HG03060 (cell line): ENCODE measurements at regions not wholly inside any gene's neighbourhood (a gene's known extent, or its start where the extent isn't known, plus 50 kb on each side); places are given as distances from the start of the nearest gene placed in this dataset.

ENCODE experiments used
- ATAC-seq: cut with Tn5 transposase; IDR thresholded peaks from one replicate; pipeline ENCODE4 v1.9.1; 2021; ENCODE audit warnings: low read depth, moderate number of reproducible peaks; ENCODE audit not compliant: unreplicated experiment

DNA sequence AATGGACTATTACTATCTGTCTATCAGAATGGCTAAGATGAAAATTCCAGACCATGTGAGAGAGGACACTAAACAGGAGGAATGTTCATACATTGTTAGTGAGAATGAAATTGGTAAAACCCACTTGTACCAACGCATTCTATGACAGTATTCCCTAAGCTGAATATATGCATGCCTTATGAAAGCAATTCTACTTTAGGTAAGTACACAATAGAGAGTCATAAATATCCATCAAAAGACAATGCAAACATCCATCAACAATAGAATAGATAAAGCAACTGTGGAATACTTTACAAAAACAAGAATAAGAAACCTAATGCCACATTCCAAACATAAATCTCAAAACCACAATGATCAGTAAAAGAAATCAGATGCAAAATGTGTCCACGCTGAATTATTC lies 529.3 kb downstream of the ANKRD50 start:
- no peak for ATAC-seq

DNA sequence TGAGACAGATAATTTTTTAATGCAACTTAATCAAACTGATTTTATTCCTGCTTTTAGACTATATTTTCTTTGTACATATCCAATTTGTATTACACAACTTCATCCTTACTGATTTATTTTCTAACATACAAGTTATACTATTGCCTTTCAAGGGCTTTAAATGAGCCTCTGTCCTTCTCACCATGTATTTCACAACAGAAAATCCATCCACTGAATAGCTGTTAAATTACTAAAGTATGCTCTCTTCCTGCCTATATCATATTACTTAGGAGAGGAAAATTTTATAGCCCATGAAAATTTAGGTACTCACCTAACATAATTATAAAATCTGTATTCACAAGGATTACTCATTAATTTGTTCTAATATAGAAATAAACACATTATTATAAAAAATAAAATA lies 528.6 kb downstream of the ANKRD50 start:
- no peak for ATAC-seq

DNA sequence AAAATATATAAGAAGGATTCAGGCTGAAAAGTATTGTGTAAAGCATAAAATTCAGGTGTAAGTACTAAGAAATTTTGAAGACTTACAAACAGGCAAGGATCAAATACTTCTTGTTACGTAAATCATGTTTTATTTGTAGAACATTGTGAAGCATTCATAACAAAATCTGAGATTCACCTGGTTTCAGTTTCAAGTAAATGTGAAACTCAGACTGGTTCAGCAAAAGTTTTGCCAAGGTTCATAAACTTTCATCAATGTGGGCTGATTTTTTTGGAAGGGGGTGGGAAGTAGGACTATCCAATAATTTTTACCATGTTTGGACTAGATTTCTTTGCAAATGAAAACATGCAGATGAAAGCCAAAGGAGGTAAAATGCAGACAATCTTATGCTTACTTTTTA lies 527.7 kb downstream of the ANKRD50 start:
- ATAC-seq, result no peak

DNA sequence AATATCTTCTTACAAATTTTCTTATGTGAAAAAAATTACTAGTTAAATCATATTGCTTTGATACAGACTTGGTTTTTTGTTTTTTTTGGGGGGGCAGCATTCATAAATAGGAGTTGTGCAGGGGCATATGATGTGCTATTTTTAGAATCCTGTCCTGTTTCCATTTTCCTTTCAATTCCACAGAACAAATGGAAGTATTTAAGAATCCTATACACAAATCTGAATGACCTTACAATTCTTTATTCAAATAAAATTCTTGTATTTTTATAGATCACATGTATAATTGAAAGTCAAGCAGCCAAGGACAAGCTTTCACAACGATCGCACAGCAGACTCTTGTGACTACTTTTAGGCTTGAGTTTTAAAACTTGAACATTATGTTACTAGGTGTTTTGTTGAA lies 523.9 kb downstream of the ANKRD50 start:
- no peak for ATAC-seq

DNA sequence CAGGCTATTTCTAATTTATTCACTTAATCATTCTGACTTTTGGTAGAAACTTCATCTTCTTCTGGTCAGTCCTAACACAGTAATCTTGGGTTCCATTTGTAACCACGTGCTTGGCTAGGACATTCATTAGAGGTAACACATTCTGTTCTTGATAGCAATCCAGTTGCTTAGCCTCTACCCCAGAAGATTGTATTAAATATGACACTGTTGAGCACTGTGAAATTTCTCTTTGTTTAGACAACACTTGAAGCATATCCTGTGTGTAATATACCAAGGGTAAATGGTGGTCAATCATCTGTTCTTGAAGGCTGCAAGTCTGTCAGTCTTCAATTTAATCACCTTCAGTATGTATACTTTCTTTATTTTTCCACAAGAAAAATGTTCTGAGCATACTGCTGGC lies 523.0 kb downstream of the ANKRD50 start:
- ATAC-seq, result no peak

DNA sequence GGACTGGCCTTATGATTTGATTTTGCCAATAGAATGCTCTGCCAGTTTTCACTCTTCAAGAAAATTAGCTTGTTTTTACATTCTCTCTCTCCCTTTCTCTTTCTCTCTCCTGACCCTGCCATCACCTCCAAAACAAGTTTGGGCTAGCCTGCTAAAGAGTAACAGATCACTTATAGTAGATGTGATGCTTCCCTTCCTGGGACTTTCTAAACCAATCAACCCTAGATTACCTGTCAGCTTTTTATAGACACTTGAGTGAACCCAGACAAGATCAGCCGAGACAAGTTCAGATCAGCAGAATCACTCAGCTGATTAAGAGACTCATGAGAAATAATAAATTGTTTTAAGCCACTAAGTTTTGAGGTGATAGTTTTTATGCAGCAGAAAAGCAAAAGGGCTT lies 521.2 kb downstream of the ANKRD50 start:
- no peak for ATAC-seq

DNA sequence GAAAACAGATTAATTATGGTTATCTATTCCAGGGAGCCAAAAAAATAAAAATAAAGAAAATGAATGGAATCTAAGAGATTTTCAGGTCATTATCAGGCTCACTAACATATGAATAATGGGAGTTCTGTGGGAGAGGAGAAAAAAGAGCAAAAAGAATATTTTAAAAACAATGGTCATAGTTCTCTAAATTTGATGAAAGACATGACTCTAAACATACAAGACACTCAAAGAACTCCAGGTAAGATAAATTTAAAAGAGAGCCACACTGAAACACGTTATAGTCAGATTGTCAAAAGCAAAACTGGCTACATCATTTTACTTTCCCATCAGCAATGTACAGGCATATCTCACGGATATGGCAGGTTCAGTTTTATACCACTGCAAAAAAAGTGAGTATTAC lies 520.0 kb downstream of the ANKRD50 start:
- no peak for ATAC-seq

DNA sequence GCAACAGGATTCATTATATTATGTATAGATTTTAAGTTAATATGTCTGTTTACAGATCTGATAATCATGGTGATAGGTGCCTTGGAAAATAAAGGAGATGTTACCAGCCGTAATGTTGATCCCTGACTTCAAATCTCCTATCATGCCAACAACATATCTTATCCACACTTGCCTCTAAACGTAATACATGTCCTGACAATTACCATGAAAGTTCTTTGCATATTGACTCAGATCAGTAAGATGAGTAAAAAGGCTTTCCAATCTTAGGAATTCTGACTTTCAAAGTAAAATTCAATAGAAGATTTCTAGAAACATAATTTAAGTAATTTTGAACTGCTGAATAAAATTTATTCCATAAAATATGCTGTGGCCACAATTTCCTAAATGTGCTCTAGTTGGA lies 513.3 kb downstream of the ANKRD50 start:
- ATAC-seq, result no peak

DNA sequence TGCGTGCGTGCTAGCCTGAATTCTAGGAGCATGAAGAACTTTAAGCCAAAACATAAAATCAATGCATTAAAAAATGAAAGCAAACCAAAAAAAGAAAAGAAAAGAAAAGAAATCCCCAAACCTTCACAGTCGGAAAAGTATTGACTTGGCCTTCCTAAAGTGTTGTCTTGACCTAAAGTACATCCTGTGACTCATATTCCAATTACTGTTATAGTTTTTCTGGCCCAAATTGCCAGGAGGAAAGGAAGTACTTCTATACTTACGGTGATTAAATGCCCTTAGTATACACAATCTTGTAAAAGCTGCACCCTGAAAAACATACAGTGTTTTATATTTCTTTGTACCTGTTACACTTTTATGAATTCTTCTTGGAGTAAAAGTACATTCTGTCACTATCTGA lies 512.8 kb downstream of the ANKRD50 start:
- no peak for ATAC-seq

DNA sequence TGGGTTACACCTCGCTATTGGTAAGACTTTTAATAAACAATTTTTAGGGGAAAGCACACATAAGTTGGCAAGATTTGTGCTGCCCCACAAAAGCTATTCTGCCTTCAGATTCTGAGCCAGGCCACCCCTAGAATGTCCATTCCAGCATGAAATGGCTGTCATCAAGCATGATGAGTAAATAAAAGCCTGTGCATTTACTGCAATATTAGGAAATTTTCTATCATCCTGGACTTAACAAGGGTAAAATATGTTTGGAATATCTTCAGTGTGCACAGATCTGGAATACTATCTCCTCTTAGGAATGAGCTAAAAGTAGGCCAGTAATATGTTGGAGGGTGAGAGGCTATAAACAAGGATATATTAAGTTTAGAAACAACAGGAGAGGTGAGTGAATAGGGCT lies 510.9 kb downstream of the ANKRD50 start:
- ATAC-seq, result no peak

DNA sequence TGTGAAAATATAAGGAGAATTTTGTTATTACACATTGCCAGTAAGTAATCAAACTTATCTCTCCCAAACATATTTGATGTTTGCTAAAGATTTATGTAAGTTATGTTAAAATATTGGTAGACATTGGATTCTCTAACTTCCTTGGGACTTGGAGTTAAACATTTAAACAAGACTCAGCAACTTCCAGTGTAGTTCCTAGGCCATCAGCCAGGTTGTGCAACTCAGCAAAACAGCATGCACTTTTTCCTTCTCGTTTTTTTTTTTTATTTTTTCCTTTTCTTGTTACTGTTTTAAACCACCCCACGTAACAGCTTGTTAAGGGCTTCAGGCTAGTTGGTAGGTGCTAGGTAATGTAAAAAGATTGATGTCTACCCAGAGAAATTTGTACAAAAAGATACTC lies 510.4 kb downstream of the ANKRD50 start:
- ATAC-seq, result no peak

DNA sequence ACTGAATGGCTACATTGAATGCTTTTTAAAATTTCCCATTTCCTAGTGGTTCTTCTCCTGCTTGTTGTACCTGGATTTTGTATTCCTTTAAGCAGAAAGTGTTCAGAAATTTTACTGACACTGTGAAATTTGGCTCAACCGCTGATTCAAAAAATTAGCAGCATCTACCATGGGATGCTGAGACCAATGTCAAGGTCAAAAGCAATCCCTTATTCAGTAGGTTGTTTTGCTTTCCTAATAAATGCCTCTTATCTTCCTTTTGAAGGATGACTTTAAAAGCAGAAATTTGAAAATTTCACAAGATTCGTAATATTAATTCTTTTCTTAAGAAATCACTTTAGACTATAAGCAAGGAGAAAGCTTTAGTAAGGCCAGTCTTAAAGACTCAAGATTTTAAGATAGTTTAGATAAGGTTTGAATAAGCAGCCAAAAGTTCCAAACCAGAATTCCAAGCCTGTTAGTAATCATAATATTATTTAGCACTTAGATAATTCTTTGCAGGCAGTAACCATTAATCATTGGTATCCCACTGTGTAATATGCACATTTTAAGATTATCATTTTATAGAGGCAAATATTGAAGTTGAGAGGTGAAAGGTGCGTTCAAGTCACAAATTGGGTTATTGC lies 508.8 kb downstream of the ANKRD50 start:
- ATAC-seq, result no peak

DNA sequence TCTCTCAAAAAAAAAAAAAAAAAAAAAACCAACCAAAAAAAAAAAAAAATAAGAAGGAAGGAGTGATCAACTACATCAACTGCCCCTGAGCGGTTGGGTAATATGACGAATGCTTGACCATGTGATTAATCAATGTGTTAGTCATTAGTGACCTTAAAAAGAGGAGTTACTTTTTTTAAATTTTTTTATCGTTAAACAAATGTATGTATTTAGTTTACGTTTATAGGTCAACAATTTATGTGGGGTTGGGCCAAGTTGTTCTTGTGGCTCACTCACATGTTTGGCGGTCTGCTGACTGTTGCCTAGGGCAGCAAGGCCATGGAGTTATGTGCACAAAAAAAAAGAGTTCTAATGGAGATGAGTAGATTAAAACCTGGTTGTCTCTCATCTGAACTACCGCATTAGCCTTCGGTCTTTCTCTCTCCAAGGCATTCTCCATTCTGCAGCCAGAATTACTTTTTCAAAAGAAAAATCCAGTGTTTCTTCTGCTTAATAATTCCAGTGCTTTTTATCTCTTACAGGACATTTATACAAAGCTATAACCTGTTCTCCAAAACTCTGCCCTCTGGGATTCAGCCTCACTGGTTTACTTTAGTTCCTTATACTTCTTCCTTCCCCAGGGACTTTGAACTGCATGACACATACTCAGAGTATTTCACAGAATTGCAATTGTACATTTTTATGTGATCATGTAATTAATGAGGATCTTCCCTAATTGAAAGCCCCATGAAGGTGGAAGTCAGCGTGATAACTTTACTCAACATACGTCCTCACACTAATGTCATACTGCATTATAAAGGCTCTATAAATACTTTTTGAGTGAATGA lies 505.5 kb downstream of the ANKRD50 start:
- ATAC-seq, result no peak

DNA sequence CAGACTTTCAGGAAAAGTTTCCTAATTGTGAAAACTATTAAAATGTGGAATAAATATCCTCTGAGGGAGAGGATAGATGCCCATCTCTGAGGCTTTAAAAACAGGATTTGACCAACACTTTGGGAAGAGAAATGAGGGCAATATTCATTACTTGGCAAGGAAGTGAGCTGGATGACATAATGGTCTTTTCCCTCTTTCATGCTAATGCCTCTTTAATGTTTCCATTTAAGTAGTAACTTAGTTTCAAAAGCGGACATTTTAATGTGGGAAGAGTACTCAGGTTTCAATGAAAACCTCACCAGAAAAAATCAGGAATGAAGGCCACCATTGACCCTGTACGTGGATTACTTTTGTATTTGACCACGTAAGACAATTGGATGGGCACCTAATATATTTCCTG lies 503.3 kb downstream of the ANKRD50 start:
- ATAC-seq, result no peak

DNA sequence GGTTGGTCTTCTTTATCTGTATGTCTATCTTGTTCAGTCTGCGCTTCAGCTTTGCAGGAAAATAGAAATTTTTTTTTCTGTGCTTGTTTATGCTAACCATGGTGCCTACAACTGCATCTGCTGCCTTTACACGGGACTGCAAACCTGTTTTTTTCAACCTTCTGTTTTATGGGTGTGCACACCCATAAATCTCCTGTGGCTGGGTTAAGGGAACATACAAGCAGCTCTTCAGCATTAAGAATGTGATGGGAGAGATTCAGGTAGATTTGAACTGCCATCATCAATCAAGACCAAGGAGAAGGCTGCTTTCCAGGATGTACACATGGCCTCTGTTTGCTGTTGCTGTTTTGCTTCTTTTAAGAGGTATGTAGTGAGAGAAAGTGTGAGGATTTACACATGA lies 502.9 kb downstream of the ANKRD50 start:
- ATAC-seq, result no peak

DNA sequence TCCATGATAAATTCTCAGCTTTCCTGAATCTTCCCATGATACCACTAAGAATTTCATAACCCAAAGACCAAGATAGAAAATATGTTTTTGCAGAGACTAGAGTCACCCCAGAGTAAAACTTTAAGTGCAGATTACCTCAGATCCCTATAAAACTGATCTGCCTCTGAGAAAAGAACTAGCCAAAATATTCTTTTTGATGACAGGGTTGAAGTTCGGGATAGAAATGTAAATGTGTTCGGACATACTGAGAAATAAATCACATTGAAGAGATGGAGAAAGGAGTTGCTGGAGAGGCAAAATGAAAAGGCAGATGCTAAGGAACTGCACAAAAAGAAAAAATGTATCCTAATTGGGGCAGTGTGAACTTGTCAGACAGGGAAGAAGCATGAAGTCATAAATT lies 501.8 kb downstream of the ANKRD50 start:
- no peak for ATAC-seq

DNA sequence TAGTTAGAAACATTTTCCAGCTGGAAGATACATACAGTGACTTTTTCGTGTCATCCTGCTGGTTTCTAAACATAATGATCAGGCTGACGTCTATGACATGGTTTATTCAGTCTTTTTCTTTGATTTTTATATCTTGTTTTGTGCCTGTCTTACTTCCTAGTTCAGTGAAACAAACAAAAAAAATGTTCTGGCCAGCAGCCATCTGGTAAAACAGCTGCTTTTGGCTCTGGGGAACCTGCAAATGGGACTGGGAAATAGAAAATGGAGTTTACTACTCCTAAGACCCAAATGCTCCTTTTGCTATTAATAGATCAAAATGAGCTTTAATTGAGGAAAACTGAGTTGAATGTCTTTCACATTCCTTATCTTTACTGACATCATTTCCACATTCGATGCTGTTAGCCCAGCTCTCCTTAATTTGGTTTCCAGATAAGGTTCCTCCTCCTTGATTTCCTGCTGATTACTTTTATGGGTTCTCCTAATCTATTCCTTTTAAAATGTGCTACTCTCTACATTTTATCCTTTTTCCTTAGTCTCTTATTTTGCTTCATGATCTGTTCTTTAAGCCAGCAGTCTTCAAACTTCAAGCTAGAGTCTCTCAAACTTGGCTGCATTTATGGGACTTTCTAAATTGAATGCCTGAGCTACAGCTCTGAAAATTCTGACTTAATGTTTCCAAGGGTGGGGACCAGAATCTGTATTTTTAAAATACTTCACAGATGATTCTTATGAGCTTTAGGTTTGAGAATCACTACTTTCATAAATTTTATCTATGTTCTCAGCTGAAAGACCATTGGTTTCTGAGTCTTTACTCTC lies 499.5 kb downstream of the ANKRD50 start:
- no peak for ATAC-seq

DNA sequence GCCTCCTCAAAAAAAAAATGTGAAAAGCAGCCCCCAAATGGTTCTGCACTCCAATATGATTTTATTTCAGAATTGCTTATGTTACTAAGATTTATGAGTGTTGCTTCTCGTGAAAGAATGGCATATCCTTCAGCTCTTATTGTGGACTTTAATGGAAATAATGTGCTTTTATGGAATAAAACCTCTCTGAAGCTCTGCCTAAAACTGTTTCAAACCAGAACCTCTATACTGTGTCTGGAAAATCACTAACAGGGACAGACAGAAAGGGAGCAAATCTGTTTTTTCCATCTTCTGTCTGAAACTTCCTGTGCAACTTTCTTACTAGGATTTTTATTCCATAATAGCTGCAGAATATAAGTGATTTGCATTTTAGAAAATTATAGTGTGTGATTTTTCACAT lies 493.1 kb downstream of the ANKRD50 start:
- ATAC-seq, result no peak

DNA sequence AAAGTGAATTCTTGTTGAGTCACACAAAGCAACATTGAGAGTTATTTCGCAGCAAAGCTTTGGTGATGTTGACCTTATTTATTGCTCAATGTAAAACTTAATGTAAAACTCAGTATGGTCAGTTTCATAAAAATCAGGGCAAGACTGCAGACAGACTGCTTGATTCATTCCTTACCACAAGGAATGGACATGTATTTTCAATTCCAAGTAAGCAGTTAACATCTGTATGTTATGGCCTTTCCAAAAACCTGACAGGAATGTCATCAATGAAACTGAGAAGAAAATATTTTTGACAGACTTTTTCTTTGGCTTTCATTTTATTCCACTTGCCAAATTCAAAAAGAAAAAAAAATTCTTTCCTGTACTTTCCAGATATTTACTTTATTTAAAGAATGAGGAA lies 488.3 kb downstream of the ANKRD50 start:
- ATAC-seq, result no peak

DNA sequence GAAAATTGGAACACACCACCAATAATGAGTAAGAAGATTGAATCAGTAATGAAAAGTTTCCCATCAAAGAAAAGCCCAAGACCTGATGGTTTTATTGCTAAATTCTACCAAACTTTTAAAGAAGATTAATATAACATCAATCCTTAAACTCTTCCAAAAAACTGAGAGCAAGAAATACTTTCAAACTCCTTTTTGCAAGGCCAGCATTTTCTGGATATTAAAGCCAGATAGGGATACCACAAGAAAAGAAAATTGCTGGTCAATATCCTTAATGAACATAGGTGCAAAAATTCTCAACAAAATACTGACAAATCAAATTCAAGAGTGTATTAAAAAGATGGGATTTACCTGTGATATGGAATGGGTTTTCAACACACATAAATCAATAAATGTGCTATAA lies 484.6 kb downstream of the ANKRD50 start:
- no peak for ATAC-seq

DNA sequence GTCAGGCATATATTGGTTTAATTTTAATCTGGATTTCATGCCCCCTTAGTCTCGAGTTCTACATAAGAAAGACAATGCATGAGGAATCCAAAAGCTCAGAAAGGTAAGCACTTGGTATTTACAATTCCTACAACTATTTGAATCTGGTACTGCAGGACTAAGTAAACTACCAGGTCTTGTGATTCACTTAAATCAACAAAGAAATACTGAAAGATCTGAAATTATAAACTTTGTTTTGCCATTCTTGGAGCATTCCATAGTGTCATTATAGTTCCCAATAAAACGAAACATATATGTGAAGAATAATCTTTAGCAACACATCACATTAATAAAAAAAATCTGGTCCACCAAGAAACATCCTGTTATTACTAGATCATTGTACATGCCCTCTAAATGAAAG lies 482.3 kb downstream of the ANKRD50 start:
- no peak for ATAC-seq

DNA sequence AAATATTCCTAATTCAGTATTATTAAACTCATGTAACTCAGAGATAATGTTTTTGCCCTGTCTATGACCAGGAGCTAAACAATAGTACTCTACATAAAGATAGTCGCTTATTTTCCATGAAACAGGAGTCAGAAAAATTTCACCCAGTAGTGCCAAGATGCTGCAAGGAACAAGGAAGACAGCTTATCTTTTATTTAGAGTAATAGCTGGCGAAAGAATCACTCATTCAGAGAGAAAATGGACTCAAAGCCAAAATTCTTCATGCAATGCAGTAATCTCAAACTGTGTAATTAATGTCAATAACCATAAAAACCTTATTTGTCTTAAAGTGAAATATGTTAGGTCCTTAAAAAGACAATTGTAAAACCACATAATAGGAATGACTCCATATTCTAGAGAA lies 477.8 kb downstream of the ANKRD50 start:
- no peak for ATAC-seq
